A549 (cell line): ENCODE measurements at regions not wholly inside any gene's neighbourhood (a gene's known extent, or its start where the extent isn't known, plus 50 kb on each side); places are given as distances from the start of the nearest gene placed in this dataset.
"Not testable (repeated sequence)": the region's sequence is repeated elsewhere in the genome, so short reads cannot be mapped to it uniquely, and the experiment has no call there.

ENCODE experiments used
- CHD4 ChIP-seq: fragments of 200-600 bp; sonication (generic); IDR thresholded peaks from 2 replicates; pipeline ENCODE4 v1.6.1; 2016; ENCODE audit warnings: antibody characterized with exemption, mild to moderate bottlenecking, borderline replicate concordance
- TF ChIP-seq, protein P1 (sequence below): fragments of >200 bp; sonication (Bioruptor Twin); formaldehyde crosslinking; IDR thresholded peaks from 3 replicates; pipeline ENCODE4 v1.5.1; 2016

DNA sequence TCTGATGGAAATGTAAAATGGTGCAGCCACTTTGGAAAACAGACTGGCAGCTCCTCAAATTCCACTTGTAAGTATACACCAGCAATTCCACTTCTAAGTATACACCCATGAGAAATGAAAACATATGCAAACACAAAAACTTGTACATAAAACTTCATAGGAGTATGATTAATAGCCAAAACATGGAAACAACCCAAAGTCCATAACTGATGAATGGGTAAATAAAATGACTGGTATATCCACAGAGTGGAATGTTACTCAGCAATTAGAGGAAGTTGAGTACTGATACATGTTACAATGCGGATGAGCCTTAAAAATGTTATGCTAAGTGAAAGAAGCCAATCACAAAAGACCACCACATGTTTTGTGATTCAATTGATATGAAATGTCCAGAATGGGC lies 99.8 kb upstream of the VOPP1 start:
- TF ChIP-seq CHD4: not testable (repeated sequence)
- TF ChIP-seq, protein P1, sequence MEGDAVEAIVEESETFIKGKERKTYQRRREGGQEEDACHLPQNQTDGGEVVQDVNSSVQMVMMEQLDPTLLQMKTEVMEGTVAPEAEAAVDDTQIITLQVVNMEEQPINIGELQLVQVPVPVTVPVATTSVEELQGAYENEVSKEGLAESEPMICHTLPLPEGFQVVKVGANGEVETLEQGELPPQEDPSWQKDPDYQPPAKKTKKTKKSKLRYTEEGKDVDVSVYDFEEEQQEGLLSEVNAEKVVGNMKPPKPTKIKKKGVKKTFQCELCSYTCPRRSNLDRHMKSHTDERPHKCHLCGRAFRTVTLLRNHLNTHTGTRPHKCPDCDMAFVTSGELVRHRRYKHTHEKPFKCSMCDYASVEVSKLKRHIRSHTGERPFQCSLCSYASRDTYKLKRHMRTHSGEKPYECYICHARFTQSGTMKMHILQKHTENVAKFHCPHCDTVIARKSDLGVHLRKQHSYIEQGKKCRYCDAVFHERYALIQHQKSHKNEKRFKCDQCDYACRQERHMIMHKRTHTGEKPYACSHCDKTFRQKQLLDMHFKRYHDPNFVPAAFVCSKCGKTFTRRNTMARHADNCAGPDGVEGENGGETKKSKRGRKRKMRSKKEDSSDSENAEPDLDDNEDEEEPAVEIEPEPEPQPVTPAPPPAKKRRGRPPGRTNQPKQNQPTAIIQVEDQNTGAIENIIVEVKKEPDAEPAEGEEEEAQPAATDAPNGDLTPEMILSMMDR: not testable (repeated sequence)
